Astrocyte (in vitro differentiated cells and primary cell): ENCODE measurements at regions not wholly inside any gene's neighbourhood (a gene's known extent, or its start where the extent isn't known, plus 50 kb on each side); places are given as distances from the start of the nearest gene placed in this dataset.

Source experiments
- DNase-seq: peaks from one replicate; pipeline ENCODE4 v3.0.0-alpha.2; 2010; ENCODE audit warnings: low read depth
- FAIRE-seq: peaks from 2 replicates; lab custom pipeline; 2011; peaks lifted over from hg19 to GRCh38; lab: Jason Lieb, UNC
- H2AFZ ChIP-seq: 2 replicates; pipeline ENCODE4 v1.6.0; 2012; ENCODE audit warnings: low read depth, low read length, inconsistent platforms
- H3K27ac ChIP-seq: 2 replicates; pipeline ENCODE4 v1.5.1; 2011; ENCODE audit warnings: low read depth, low read length, inconsistent platforms
- H3K27me3 ChIP-seq: 2 replicates; pipeline ENCODE4 v1.6.0; 2011; ENCODE audit warnings: low read length, inconsistent platforms; ENCODE audit not compliant: insufficient read depth
- H3K36me3 ChIP-seq: 2 replicates; pipeline ENCODE4 v1.5.1; 2011; ENCODE audit warnings: low read length, inconsistent platforms; ENCODE audit not compliant: insufficient read depth
- H3K4me1 ChIP-seq: 2 replicates; pipeline ENCODE4 v1.5.1; 2011; ENCODE audit warnings: low read length, inconsistent platforms; ENCODE audit not compliant: insufficient read depth
- H3K4me2 ChIP-seq: 2 replicates; pipeline ENCODE4 v1.6.0; 2012; ENCODE audit warnings: low read length, inconsistent platforms
- H3K4me3 ChIP-seq: 2 replicates; pipeline ENCODE4 v1.5.1; 2011; ENCODE audit warnings: low read depth, mild to moderate bottlenecking, low read length, inconsistent platforms; ENCODE audit not compliant: insufficient read depth
- H3K79me2 ChIP-seq: 2 replicates; pipeline ENCODE4 v1.6.0; 2012; ENCODE audit warnings: mild to moderate bottlenecking, low read length, inconsistent platforms; ENCODE audit not compliant: insufficient read depth
- H3K9ac ChIP-seq: 2 replicates; pipeline ENCODE4 v1.6.0; 2012; ENCODE audit warnings: mild to moderate bottlenecking, low read length, inconsistent platforms
- H3K9me3 ChIP-seq: 2 replicates; pipeline ENCODE4 v1.5.1; 2012; ENCODE audit warnings: low read depth, mild to moderate bottlenecking, low read length, inconsistent platforms; ENCODE audit not compliant: insufficient read depth
- H4K20me1 ChIP-seq: 2 replicates; pipeline ENCODE4 v1.6.0; 2012; ENCODE audit warnings: low read length, inconsistent platforms; ENCODE audit not compliant: insufficient read depth
- H3K27ac Mint-ChIP-seq: one replicate; pipeline ENCODE4 v1.8.0; 2021; ENCODE audit warnings: mild to moderate bottlenecking, mixed read lengths; ENCODE audit not compliant: unreplicated experiment
- H3K27me3 Mint-ChIP-seq: one replicate; pipeline ENCODE4 v1.8.0; 2021; ENCODE audit warnings: low read depth, mixed read lengths; ENCODE audit not compliant: unreplicated experiment
- H3K36me3 Mint-ChIP-seq: one replicate; pipeline ENCODE4 v1.8.0; 2021; ENCODE audit warnings: low read depth, mixed read lengths; ENCODE audit not compliant: unreplicated experiment
- H3K4me1 Mint-ChIP-seq: one replicate; pipeline ENCODE4 v1.8.0; 2021; ENCODE audit warnings: low read depth, mixed read lengths; ENCODE audit not compliant: unreplicated experiment
- H3K4me3 Mint-ChIP-seq: one replicate; pipeline ENCODE4 v1.8.0; 2021; ENCODE audit warnings: mild to moderate bottlenecking, moderate library complexity, mixed read lengths; ENCODE audit not compliant: unreplicated experiment
- H3K9me3 Mint-ChIP-seq: one replicate; pipeline ENCODE4 v1.8.0; 2021; ENCODE audit warnings: mild to moderate bottlenecking, mixed read lengths; ENCODE audit not compliant: unreplicated experiment
- EZH2 ChIP-seq: IDR thresholded peaks from 2 replicates; pipeline ENCODE4 v1.6.1; 2012; ENCODE audit warnings: mild to moderate bottlenecking, low read length, inconsistent platforms; ENCODE audit not compliant: insufficient read depth
- TF ChIP-seq, protein P1 (sequence below): IDR thresholded peaks from 2 replicates; pipeline ENCODE4 v1.5.1; 2011; ENCODE audit warnings: low read depth, mild to moderate bottlenecking, inconsistent platforms, low read length, moderate library complexity; ENCODE audit not compliant: insufficient read depth

GRCh38 chr2:64205415-64205814 lies 61.2 kb upstream of the PELI1 start:
- no peaks in the 10 kb centered on the region for H3K9me3 Mint-ChIP-seq
- no peak for DNase-seq
- Histone ChIP-seq H3K27me3 (peaks cover 4% of the 10 kb centered on the region), H3K4me2 (no peak overlapping the region), H3K9me3 (no peaks in the 10 kb centered on the region), H3K36me3 (no peaks in the 10 kb centered on the region), H3K4me1 (peaks cover 15% of the 10 kb centered on the region), H4K20me1 (no peaks in the 10 kb centered on the region), H3K27ac (no peak overlapping the region), H3K9ac (no peak overlapping the region), H3K4me3 (no peak overlapping the region), H3K79me2 (no peaks in the 10 kb centered on the region), H2AFZ (no peak overlapping the region)
- peaks cover 29% of the 10 kb centered on the region for H3K4me1 Mint-ChIP-seq
- TF ChIP-seq, protein P1, sequence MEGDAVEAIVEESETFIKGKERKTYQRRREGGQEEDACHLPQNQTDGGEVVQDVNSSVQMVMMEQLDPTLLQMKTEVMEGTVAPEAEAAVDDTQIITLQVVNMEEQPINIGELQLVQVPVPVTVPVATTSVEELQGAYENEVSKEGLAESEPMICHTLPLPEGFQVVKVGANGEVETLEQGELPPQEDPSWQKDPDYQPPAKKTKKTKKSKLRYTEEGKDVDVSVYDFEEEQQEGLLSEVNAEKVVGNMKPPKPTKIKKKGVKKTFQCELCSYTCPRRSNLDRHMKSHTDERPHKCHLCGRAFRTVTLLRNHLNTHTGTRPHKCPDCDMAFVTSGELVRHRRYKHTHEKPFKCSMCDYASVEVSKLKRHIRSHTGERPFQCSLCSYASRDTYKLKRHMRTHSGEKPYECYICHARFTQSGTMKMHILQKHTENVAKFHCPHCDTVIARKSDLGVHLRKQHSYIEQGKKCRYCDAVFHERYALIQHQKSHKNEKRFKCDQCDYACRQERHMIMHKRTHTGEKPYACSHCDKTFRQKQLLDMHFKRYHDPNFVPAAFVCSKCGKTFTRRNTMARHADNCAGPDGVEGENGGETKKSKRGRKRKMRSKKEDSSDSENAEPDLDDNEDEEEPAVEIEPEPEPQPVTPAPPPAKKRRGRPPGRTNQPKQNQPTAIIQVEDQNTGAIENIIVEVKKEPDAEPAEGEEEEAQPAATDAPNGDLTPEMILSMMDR: no peak
- TF ChIP-seq EZH2: no peak
- H3K4me3 Mint-ChIP-seq: no peak overlapping the region
- no peaks in the 10 kb centered on the region for H3K36me3 Mint-ChIP-seq
- no peak overlapping the region for H3K27ac Mint-ChIP-seq
- no peaks in the 10 kb centered on the region for H3K27me3 Mint-ChIP-seq
- no peak for FAIRE-seq

DNA sequence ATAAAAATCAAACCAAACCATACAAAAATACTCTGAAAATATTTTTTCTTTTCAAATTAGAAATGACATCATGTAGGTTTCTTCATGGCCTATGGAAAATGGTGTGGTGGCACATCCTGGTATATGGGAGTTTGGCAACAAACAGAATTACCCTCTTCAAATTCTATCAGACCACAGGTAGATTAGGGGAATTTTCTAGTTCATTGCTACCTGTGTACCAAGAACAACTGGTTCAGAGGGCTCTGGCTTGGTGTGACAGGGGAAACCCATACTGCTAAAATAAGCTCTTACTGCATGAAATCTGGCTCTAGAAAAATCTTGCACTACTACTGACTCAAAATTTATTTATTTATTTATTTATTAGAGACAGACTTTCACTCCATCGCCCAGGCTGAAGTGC lies 63.4 kb upstream of the PELI1 start:
- no peak overlapping the region for H3K4me3 ChIP-seq
- no peak overlapping the region for H3K4me3 Mint-ChIP-seq
- no peaks in the 10 kb centered on the region for H3K9me3 Mint-ChIP-seq
- H3K4me1 ChIP-seq: peaks cover 23% of the 10 kb centered on the region
- no peaks in the 10 kb centered on the region for H3K27me3 Mint-ChIP-seq
- peaks cover 27% of the 10 kb centered on the region for H3K4me1 Mint-ChIP-seq
- no peak for DNase-seq
- H3K27ac ChIP-seq: no peak overlapping the region
- no peak for FAIRE-seq
- no peaks in the 10 kb centered on the region for H3K79me2 ChIP-seq
- no peak overlapping the region for H2AFZ ChIP-seq
- H3K4me2 ChIP-seq: no peak overlapping the region
- peaks cover 13% of the 10 kb centered on the region for H3K27me3 ChIP-seq
- H3K9me3 ChIP-seq: no peaks in the 10 kb centered on the region
- no peak overlapping the region for H3K27ac Mint-ChIP-seq
- no peaks in the 10 kb centered on the region for H3K36me3 ChIP-seq
- H3K36me3 Mint-ChIP-seq: no peaks in the 10 kb centered on the region
- TF ChIP-seq EZH2: no peak
- TF ChIP-seq, protein P1: no peak
- no peak overlapping the region for H3K9ac ChIP-seq
- no peaks in the 10 kb centered on the region for H4K20me1 ChIP-seq

- H3K27ac Mint-ChIP-seq: no peak overlapping the region
- Histone ChIP-seq H3K4me3 (no peak overlapping the region), H3K9me3 (no peaks in the 10 kb centered on the region), H3K27me3 (peaks cover 13% of the 10 kb centered on the region), H3K4me1 (peaks cover 22% of the 10 kb centered on the region), H2AFZ (no peak overlapping the region), H3K79me2 (no peaks in the 10 kb centered on the region), H3K4me2 (no peak overlapping the region), H3K27ac (no peak overlapping the region), H3K9ac (no peak overlapping the region), H4K20me1 (no peaks in the 10 kb centered on the region), H3K36me3 (no peaks in the 10 kb centered on the region)
- H3K27me3 Mint-ChIP-seq: no peaks in the 10 kb centered on the region
- peaks cover 21% of the 10 kb centered on the region for H3K4me1 Mint-ChIP-seq
- no peak for FAIRE-seq
- no peaks in the 10 kb centered on the region for H3K36me3 Mint-ChIP-seq
- no peaks in the 10 kb centered on the region for H3K9me3 Mint-ChIP-seq
- DNase-seq: no peak
- no peak overlapping the region for H3K4me3 Mint-ChIP-seq
- TF ChIP-seq, protein P1: no peak
- TF ChIP-seq EZH2: no peak
Measured at GRCh38 chr2:64210816-64211215, 66.6 kb upstream of the PELI1 start.
